A172 (cell line): ENCODE measurements at regions not wholly inside any gene's neighbourhood (a gene's known extent, or its start where the extent isn't known, plus 50 kb on each side); places are given as distances from the start of the nearest gene placed in this dataset.
"Not testable (repeated sequence)": the region's sequence is repeated elsewhere in the genome, so short reads cannot be mapped to it uniquely, and the experiment has no call there.

ENCODE experiments used
- DNase-seq: peaks from one replicate; pipeline ENCODE4 v3.0.0-alpha.2; 2015; ENCODE audit warnings: low spot score

GRCh38 chr11:37914859-37915258 lies 1316.8 kb upstream of the RAG2 start:
- no peak for DNase-seq

GRCh38 chr11:37908219-37908548 lies 1310.1 kb upstream of the RAG2 start:
- DNase-seq = no peak

GRCh38 chr11:37907436-37908218 lies 1309.6 kb upstream of the RAG2 start:
- DNase-seq = no peak

- no peak for DNase-seq
These were observed 1307.8 kb upstream of the RAG2 start for GRCh38 chr11:37905707-37906417.

GRCh38 chr11:37896016-37896415 lies 1298.0 kb upstream of the RAG2 start:
- no peak for DNase-seq

GRCh38 chr11:37881741-37882140 lies 1283.7 kb upstream of the RAG2 start:
- no peak for DNase-seq

GRCh38 chr11:37861671-37862070 lies 1263.6 kb upstream of the RAG2 start:
- DNase-seq = no peak

GRCh38 chr11:37858806-37859537 lies 1260.9 kb upstream of the RAG2 start:
- DNase-seq = not testable (repeated sequence)

GRCh38 chr11:37858398-37858797 lies 1260.4 kb upstream of the RAG2 start:
- no peak for DNase-seq

GRCh38 chr11:37857726-37858125 lies 1259.7 kb upstream of the RAG2 start:
- no peak for DNase-seq

GRCh38 chr11:37849706-37850105 lies 1251.7 kb upstream of the RAG2 start:
- no peak for DNase-seq

- DNase-seq = no peak
These were observed 1245.6 kb upstream of the RAG2 start for GRCh38 chr11:37843603-37844002.

- DNase-seq = no peak
These were observed 1243.0 kb upstream of the RAG2 start for GRCh38 chr11:37841016-37841415.

- DNase-seq = not testable (repeated sequence)
These were observed 1242.3 kb upstream of the RAG2 start for GRCh38 chr11:37840345-37840744.

- DNase-seq = no peak
These were observed 1232.5 kb upstream of the RAG2 start for GRCh38 chr11:37830529-37830928.

- DNase-seq = no peak
These were observed 1219.8 kb upstream of the RAG2 start for GRCh38 chr11:37817727-37818270.

GRCh38 chr11:37812281-37812880 lies 1214.3 kb upstream of the RAG2 start:
- DNase-seq = no peak

GRCh38 chr11:37811349-37811748 lies 1213.3 kb upstream of the RAG2 start:
- DNase-seq = no peak

GRCh38 chr11:37804666-37805065 lies 1206.6 kb upstream of the RAG2 start:
- no peak for DNase-seq

GRCh38 chr11:37788141-37788877 lies 1190.3 kb upstream of the RAG2 start:
- DNase-seq = peak; percentile 67

GRCh38 chr11:37786214-37786755 lies 1188.2 kb upstream of the RAG2 start:
- peak; percentile 6 for DNase-seq
